Left lung (tissue), 4 donors: ENCODE measurements at regions not wholly inside any gene's neighbourhood (a gene's known extent, or its start where the extent isn't known, plus 50 kb on each side); places are given as distances from the start of the nearest gene placed in this dataset.

Source experiments
- ATAC-seq: fragments of 200-7000 bp; cut with Tn5 transposase; one replicate; pipeline ENCODE4 v1.9.1; 2020; ENCODE audit warnings: moderate library complexity
- DNase-seq, 4 donors: peaks; one replicate each; pipeline ENCODE4 v3.0.0-alpha.2; 2013 to 2020
- H3K27ac ChIP-seq, 2 donors: fragments of 200-600 bp; sonication (generic) in 1 of 2; one replicate each; pipeline versions ENCODE4 v1.5.0 to v1.8.0; 2020 to 2021
- H3K27me3 ChIP-seq, 2 donors: fragments of 200-600 bp; sonication (generic) in 1 of 2; one replicate each; pipeline versions ENCODE4 v1.5.0 to v1.8.0; 2020 to 2021
- H3K36me3 ChIP-seq, 2 donors: fragments of 200-600 bp; sonication (generic) in 1 of 2; one replicate each; pipeline versions ENCODE4 v1.5.0 to v1.8.0; 2020 to 2021
- H3K4me1 ChIP-seq, 2 donors: fragments of 200-600 bp; one replicate each; pipeline ENCODE4 v1.8.0; 2021
- H3K4me3 ChIP-seq, 2 donors: fragments of 200-600 bp; sonication (generic) in 1 of 2; one replicate each; pipeline versions ENCODE4 v1.5.0 to v1.8.0; 2020 to 2021; ENCODE audit warnings: mild to moderate bottlenecking in 1 of 2
- H3K9me3 ChIP-seq, 2 donors: fragments of 200-600 bp; sonication (generic) in 1 of 2; one replicate each; pipeline versions ENCODE4 v1.5.0 to v1.8.0; 2020 to 2021
- intact Hi-C, 2 donors: fragments of 100-400 bp; cut with DNase I; formaldehyde crosslinking; loops; one replicate each; pipeline versions ENCODE4 v1.11.2 to v1.14.2; 2022
- TF ChIP-seq, protein P1 (sequence below), 2 donors: fragments of 200-600 bp; sonication (generic) in 1 of 2; IDR thresholded peaks; one replicate each; pipeline versions ENCODE4 v1.5.0 to v1.8.0; 2021; ENCODE audit warnings: antibody characterized with exemption in 2 of 2
- donor health status: DM: no; HTN: yes; CAD: no.
- donor health status: DM: no; HTN: no; CAD: no.

DNA sequence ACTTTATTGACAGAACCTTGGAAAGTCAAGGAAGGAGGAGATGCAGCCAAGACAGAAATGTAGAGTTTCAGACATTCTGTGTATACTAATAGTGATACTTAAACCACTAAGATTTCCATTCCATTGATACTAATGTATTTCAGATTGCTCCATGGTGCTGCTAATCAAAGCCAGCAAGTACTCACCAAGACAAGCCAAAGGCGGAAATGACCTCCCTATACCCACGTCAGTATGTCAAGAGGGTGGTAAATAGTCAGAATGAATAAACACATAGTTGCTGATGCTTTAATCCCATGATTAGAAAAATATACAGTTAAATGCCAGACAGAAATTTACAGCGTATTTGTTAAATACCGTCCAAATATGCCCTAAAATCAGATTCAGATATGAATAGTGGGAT is 417.8 kb upstream of the INTU start:
- DNase-seq (no peak), ATAC-seq (no peak)
- Histone ChIP-seq H3K27ac (no peak overlapping the region), H3K27me3 (no peaks in the 10 kb centered on the region), H3K4me1 (peaks cover 0 to 14% of the 10 kb centered on the region in 2 donors), H3K36me3 (no peaks in the 10 kb centered on the region), H3K9me3 (no peaks in the 10 kb centered on the region), H3K4me3 (no peak overlapping the region)
- TF ChIP-seq, protein P1, sequence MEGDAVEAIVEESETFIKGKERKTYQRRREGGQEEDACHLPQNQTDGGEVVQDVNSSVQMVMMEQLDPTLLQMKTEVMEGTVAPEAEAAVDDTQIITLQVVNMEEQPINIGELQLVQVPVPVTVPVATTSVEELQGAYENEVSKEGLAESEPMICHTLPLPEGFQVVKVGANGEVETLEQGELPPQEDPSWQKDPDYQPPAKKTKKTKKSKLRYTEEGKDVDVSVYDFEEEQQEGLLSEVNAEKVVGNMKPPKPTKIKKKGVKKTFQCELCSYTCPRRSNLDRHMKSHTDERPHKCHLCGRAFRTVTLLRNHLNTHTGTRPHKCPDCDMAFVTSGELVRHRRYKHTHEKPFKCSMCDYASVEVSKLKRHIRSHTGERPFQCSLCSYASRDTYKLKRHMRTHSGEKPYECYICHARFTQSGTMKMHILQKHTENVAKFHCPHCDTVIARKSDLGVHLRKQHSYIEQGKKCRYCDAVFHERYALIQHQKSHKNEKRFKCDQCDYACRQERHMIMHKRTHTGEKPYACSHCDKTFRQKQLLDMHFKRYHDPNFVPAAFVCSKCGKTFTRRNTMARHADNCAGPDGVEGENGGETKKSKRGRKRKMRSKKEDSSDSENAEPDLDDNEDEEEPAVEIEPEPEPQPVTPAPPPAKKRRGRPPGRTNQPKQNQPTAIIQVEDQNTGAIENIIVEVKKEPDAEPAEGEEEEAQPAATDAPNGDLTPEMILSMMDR (IDR thresholded peaks at IDR 0.05): no peak
- intact Hi-C loops: no loop called here

DNA sequence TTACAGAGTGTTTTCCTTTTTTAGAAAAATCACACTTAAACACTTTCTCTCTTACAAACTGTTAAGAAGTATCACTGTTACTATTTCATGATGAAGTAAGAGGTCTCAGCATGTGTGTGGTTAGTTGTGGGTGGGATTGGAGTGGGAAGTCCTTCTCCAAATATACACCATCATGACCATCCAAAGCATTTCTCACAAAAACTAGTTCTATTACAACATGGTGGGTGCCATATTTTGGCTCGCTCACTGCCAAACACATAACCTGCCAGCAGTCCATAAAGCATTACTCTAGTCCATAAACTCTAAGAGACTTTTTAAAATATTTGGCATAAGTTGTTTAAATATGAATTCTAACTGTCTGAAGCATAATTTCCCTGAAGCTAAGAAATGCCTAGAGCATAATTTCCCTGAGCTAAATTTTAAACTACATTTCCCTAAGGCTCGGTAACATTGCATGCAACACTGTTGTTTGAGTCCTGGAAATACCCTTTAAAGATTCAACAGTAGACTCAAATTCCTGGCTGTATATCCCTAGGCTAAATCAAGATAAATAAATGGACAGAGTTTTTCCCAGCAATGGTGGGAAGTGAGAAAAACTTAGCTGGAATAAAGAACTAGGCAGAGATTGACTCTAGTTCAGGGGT is 415.0 kb upstream of the INTU start:
- ATAC-seq (no peak), DNase-seq (no peak)
- TF ChIP-seq, protein P1 (IDR thresholded peaks at IDR 0.05): no peak
- H3K27me3 ChIP-seq: no peaks in the 10 kb centered on the region
- peaks cover 0 to 2% of the 10 kb centered on the region in 2 donors for H3K4me1 ChIP-seq
- peaks cover 0 to 9% of the 10 kb centered on the region in 2 donors for H3K9me3 ChIP-seq
- intact Hi-C loops: no loop called here
- no peak overlapping the region for H3K4me3 ChIP-seq
- H3K27ac ChIP-seq: no peak overlapping the region
- no peaks in the 10 kb centered on the region for H3K36me3 ChIP-seq

DNA sequence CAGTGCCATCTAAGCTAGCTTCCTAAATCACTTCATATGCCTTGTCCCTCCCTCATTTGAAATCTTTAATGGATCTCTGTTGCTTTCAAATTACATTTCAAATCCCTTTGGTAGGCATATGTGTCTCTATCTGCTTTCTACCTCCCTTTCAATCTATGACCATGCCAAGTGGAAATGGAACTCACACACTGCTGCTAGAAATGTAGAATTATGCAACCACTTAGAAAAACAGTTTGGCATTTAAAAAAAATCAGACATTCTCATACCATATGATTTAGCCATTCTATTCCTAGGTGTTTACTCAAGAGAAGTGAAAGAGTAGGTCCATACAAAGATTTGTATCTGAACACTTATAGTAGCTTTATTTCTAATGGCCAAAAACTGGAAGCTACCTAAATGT is 413.5 kb upstream of the INTU start:
- ATAC-seq (no peak), DNase-seq (no peak)

DNA sequence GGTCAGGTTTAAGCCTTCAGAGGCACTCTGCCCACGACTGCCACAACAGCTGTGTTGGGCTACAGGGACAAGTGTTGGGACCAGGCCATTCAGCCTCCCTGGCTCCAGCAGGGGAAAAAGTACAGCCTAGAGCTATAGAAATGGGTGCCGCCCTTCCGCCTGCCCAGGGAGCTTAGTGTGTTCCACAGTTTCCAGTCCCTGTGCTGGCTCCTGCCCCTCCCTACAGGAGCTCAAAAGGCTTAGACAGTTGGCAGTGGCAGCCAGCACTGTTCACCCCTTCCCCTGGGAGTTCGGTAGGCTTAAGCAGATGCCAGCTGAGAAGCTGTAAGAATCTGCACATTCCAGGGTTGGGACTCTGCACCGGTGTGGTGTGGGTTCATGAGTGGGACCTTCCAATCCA is 408.2 kb upstream of the INTU start:
- no peak overlapping the region for H3K27ac ChIP-seq
- H3K4me1 ChIP-seq: no peaks in the 10 kb centered on the region
- intact Hi-C loops: no loop called here
- H3K9me3 ChIP-seq: peaks cover 0 to 14% of the 10 kb centered on the region in 2 donors
- no peaks in the 10 kb centered on the region for H3K27me3 ChIP-seq
- TF ChIP-seq, protein P1 (IDR thresholded peaks at IDR 0.05): no peak
- no peak for ATAC-seq
- H3K36me3 ChIP-seq: no peaks in the 10 kb centered on the region
- H3K4me3 ChIP-seq: no peak overlapping the region
- DNase-seq: no peak

More for the DNA sequence above, 413.5 kb upstream of the INTU start:
- Histone ChIP-seq H3K36me3 (no peaks in the 10 kb centered on the region), H3K9me3 (peaks cover 0 to 9% of the 10 kb centered on the region in 2 donors), H3K4me1 (no peaks in the 10 kb centered on the region), H3K27me3 (no peaks in the 10 kb centered on the region), H3K27ac (no peak overlapping the region), H3K4me3 (no peak overlapping the region)
- intact Hi-C loops: no loop called here
- TF ChIP-seq, protein P1 (IDR thresholded peaks at IDR 0.05): no peak

DNA sequence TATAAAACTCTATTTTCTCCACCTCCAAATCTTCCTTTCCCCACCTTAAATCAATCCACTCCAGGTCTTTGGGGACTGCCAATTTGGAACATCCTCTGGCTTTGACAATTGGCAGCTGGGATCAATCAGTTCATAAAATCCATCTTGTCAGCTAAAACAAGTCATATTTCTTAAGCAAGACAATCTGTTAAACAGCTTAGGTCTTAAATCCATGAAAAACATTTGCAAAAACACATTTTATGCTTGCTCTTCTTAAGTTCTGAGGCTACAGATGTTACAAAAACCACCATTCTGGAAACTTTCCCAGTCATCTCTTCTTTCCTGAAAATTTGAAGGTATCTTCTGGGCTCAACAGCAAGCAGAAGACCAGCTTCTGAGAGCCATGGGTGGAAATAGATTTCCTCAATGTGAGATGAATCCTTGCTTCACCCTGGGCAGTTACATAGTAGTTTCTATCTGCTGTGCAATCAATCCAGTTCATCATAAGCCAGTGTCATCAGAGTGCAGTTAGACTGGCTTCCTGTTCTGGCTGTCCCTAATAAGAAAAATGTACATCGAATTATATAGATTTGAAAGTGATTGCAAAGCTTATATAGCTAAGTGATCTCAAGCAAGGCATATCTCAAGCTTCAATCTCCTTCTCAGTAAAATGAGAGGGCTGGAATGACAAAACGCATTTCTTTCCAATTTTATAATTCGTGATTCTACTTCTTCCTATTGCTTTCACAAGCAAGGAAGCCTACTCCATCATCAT is 402.7 kb upstream of the INTU start:
- intact Hi-C loops: no loop called here
- Histone ChIP-seq H3K27ac (no peak overlapping the region), H3K36me3 (no peaks in the 10 kb centered on the region), H3K27me3 (no peaks in the 10 kb centered on the region), H3K4me3 (no peak overlapping the region), H3K9me3 (peaks cover 0 to 4% of the 10 kb centered on the region in 2 donors), H3K4me1 (no peaks in the 10 kb centered on the region)
- ATAC-seq: no peak
- TF ChIP-seq, protein P1 (IDR thresholded peaks at IDR 0.05): no peak
- no peak for DNase-seq
